ENCODE measurements at regions not wholly inside any gene's neighbourhood (a gene's known extent, or its start where the extent isn't known, plus 50 kb on each side); places are given as distances from the start of the nearest gene placed in this dataset.

- TF ChIP-seq ZNF274 (IDR thresholded peaks at IDR 0.05; ENCODE audit: borderline replicate concordance, extremely low read depth, low read length) (no peak), POU5F1 (IDR thresholded peaks at IDR 0.05; ENCODE audit: low read depth, low read length) (no peak), KDM5A (IDR thresholded peaks at IDR 0.05; ENCODE audit: low read length) (no peak), RAD21 (IDR thresholded peaks at IDR 0.05 in 1 of 2, conservative IDR thresholded peaks at IDR 0.05 in 1 of 2; ENCODE audit: low read depth in 2 of 2, low read length in 2 of 2) (no peak), RFX5 (IDR thresholded peaks at IDR 0.05; ENCODE audit: borderline replicate concordance, low read depth, low read length) (no peak), ATF3 (IDR thresholded peaks at IDR 0.05; ENCODE audit: insufficient read depth, low read depth, low read length) (no peak), USF2 (IDR thresholded peaks at IDR 0.05; ENCODE audit: low read length) (no peak), JUND (IDR thresholded peaks at IDR 0.05; ENCODE audit: low read length) (no peak), JUN (IDR thresholded peaks at IDR 0.05; ENCODE audit: low read depth, low read length) (no peak), HDAC6 (IDR thresholded peaks at IDR 0.05; ENCODE audit: low read depth, low read length) (no peak)
These were observed 111.6 kb downstream of the ADRB2 start (continued) for GRCh38 chr5:148937830-148938521.

Measured in H1 (cell line).